ENCODE measurements at regions not wholly inside any gene's neighbourhood (a gene's known extent, or its start where the extent isn't known, plus 50 kb on each side); places are given as distances from the start of the nearest gene placed in this dataset.
A peak's percentile ranks its signal among the peaks of the same experiment; 100 is the strongest.

DNA sequence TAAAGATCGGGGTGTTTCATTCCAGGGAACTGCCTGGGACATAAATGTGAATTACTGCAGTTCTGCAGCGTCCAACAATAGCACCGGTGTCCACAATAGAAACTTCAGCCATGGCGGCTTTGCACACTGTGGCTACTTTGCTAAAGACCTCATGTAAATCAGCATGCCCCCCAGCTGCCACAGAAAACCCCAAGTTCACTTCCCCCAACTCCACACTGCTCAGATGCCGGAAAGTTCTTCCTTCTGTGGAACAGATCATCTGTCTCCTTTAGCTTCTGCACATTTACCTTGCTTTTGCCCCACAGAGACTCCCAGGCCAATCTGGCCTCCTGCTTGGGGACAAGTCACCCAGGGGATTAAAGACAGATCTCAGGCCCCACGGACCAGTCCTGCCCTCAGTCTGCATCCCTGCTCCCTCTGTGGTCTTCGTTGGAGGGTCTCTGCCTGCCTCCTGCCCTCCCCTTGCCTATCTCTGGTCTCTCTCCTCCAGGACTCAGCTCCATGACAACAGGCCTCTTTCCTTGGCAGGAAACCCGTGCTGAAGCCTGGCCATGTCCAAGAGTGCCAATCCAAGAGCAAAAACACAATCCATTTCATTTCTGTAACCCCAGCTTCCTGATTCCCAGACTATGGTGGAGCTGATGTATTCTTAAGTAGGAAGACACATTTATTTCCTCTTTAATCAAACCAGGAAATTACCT, 403.2 kb downstream of the RPS24 start:
- Mint-ChIP-seq H3K36me3 (ENCODE audit: low read depth, unreplicated experiment) (no peaks in the 10 kb centered on the region), H3K4me3 (ENCODE audit: unreplicated experiment) (no peak overlapping the region), H3K9me3 (ENCODE audit: unreplicated experiment) (no peaks in the 10 kb centered on the region), H3K27me3 (ENCODE audit: unreplicated experiment) (peaks cover 8% of the 10 kb centered on the region), H3K27ac (ENCODE audit: unreplicated experiment) (peak overlapping the region; percentile 67), H3K4me1 (ENCODE audit: unreplicated experiment) (peaks cover 49% of the 10 kb centered on the region)
- no peak for DNase-seq (ENCODE audit: low spot score)
- TF ChIP-seq, protein P1, sequence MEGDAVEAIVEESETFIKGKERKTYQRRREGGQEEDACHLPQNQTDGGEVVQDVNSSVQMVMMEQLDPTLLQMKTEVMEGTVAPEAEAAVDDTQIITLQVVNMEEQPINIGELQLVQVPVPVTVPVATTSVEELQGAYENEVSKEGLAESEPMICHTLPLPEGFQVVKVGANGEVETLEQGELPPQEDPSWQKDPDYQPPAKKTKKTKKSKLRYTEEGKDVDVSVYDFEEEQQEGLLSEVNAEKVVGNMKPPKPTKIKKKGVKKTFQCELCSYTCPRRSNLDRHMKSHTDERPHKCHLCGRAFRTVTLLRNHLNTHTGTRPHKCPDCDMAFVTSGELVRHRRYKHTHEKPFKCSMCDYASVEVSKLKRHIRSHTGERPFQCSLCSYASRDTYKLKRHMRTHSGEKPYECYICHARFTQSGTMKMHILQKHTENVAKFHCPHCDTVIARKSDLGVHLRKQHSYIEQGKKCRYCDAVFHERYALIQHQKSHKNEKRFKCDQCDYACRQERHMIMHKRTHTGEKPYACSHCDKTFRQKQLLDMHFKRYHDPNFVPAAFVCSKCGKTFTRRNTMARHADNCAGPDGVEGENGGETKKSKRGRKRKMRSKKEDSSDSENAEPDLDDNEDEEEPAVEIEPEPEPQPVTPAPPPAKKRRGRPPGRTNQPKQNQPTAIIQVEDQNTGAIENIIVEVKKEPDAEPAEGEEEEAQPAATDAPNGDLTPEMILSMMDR (IDR thresholded peaks at IDR 0.05; ENCODE audit: unreplicated experiment): no peak

DNA sequence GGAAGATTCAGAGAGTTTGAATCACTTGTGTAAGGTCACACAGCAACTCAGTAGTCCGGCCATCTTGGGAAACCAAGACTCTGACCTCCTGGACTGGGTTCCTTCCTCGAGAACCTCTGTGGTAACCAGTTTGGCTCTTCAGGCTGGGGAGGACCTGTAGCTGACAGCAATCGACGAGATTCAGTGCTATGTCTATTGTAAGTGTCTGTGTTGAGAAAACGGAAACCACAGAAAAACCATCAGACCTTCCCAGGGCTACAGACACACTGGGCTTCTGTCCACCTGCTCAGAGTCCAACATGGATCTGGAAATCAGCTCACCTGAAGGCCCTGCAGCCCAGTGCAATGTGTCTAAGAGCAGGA, 403.7 kb downstream of the RPS24 start:
- Mint-ChIP-seq H3K27me3 (ENCODE audit: unreplicated experiment) (peaks cover 7% of the 10 kb centered on the region), H3K36me3 (ENCODE audit: low read depth, unreplicated experiment) (no peaks in the 10 kb centered on the region), H3K4me3 (ENCODE audit: unreplicated experiment) (no peak overlapping the region), H3K27ac (ENCODE audit: unreplicated experiment) (no peak overlapping the region), H3K4me1 (ENCODE audit: unreplicated experiment) (peaks cover 49% of the 10 kb centered on the region), H3K9me3 (ENCODE audit: unreplicated experiment) (no peaks in the 10 kb centered on the region)
- DNase-seq (ENCODE audit: low spot score): no peak
- TF ChIP-seq, protein P1 (IDR thresholded peaks at IDR 0.05; ENCODE audit: unreplicated experiment): no peak

DNA sequence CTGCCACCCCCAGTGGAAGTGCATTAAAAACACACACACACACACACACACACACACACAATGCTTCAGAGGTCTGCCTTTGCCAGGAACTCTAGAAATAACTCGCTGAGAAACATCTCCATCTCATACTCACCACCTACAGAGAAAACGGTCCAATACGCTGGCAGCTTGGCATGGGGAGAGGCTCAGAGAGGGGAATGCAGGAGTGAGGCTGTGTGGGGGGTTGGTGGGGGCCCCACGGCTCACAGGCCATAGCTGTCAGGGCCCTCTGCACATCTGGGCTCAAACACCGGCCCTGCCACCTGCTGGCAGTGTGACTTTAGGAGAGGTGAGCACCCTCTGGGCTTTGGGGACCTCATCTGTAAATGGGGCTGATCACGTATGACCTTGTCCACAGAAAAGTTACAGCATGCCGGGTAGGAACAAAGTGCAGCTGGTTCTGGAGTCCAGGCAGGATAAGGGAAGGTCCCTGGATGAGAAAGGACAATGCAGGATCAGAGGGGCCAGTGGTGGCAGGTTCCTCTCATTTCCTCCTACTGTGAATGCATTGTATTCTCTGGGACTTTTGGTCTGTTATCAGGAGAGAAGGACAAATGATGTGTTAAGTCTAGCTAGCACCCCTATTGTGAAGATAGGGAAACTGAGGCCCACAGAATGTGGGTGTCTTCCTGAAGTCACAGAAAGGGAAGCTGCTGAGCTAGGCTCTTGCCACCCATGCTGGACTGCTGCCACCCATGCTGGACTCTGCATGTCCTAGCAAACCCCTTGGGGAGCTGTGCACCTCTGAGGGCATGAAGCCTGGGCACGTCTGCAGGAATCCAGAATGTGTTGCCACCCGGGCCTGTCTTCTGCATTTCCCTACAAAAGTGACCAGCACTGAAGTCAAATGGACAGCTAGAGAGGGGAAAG, 404.6 kb downstream of the RPS24 start:
- no peak overlapping the region for H3K27ac Mint-ChIP-seq (ENCODE audit: unreplicated experiment)
- H3K4me3 Mint-ChIP-seq (ENCODE audit: unreplicated experiment): no peak overlapping the region
- DNase-seq (ENCODE audit: low spot score): no peak
- H3K27me3 Mint-ChIP-seq (ENCODE audit: unreplicated experiment): peaks cover 7% of the 10 kb centered on the region
- H3K36me3 Mint-ChIP-seq (ENCODE audit: low read depth, unreplicated experiment): no peaks in the 10 kb centered on the region
- no peaks in the 10 kb centered on the region for H3K9me3 Mint-ChIP-seq (ENCODE audit: unreplicated experiment)
- peaks cover 49% of the 10 kb centered on the region for H3K4me1 Mint-ChIP-seq (ENCODE audit: unreplicated experiment)
- TF ChIP-seq, protein P1 (IDR thresholded peaks at IDR 0.05; ENCODE audit: unreplicated experiment): no peak

DNA sequence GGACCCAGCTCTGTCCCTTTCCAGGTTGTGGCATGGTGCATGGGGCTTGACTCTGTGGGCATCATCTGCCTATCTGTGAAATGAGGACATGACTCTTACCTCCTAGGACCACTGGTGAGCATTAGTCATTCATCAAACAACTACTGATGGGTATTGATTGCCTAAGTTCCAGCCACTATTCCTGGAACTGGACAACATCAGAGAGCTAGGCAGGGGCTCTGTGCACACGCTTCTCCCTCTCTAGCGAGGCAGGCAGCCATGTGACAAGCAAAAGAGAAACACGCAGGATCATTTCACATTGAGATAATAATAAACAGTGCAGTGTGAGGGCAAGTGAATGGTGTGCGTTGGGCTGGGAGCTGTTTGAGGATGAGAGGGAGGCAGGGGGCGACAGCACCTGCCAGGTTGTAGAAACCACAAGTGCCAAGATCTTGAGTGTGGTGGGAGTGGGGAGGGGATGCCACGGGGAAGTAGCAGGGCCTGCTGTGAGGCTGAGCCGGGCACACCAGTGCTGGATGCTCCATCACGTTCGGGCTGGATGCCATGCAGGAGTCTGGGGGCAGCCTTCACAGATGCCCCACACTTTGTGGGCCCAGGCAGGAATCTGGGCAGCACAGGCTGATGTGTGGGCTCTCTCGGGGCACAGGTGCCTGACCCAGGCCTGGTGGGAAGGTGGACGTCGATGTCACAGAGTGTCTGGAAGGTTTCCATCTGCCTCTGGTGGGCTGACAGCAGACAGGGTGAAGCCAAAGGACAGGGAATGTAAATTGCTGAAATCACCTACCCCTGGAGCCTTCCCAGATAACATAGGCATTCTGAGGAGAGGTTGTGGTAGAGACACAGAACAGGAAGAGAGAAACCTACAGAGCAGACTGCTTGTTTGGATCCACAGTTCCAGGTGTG, 405.5 kb downstream of the RPS24 start:
- H3K27me3 Mint-ChIP-seq (ENCODE audit: unreplicated experiment): peaks cover 7% of the 10 kb centered on the region
- no peaks in the 10 kb centered on the region for H3K9me3 Mint-ChIP-seq (ENCODE audit: unreplicated experiment)
- H3K36me3 Mint-ChIP-seq (ENCODE audit: low read depth, unreplicated experiment): no peaks in the 10 kb centered on the region
- peaks cover 43% of the 10 kb centered on the region for H3K4me1 Mint-ChIP-seq (ENCODE audit: unreplicated experiment)
- TF ChIP-seq, protein P1 (IDR thresholded peaks at IDR 0.05; ENCODE audit: unreplicated experiment): no peak
- DNase-seq (ENCODE audit: low spot score): no peak
- no peak overlapping the region for H3K4me3 Mint-ChIP-seq (ENCODE audit: unreplicated experiment)
- H3K27ac Mint-ChIP-seq (ENCODE audit: unreplicated experiment): peak overlapping the region; percentile 13
